CD4-positive, alpha-beta T cell treated with Interleukin-17A for 1 hour (primary cell): ENCODE measurements at regions not wholly inside any gene's neighbourhood (a gene's known extent, or its start where the extent isn't known, plus 50 kb on each side); places are given as distances from the start of the nearest gene placed in this dataset.
A peak's percentile ranks its signal among the peaks of the same experiment; 100 is the strongest.

ENCODE experiments used
- DNase-seq: peaks from one replicate; pipeline ENCODE4 v3.0.0-alpha.2; 2020

DNA sequence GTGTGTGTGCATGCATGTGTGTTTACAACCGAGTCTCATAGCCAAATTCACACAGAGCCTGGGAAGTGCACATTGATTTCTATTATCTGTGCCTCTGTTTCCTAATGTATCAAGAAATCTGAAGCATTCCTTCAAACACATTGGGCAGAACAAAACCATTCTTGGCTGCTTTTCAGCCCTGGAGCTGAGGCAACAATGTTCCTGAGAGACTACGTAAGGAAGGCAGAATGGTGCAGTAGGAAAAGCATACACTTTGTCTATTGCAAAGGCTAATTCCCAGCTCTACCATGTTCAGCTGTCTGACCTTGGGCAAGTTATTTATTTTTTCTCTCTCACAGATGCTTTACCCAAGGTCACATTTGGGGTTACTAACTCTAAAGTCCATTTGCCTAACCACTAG lies 575.5 kb downstream of the SOX6 start:
- DNase-seq, result no peak

DNA sequence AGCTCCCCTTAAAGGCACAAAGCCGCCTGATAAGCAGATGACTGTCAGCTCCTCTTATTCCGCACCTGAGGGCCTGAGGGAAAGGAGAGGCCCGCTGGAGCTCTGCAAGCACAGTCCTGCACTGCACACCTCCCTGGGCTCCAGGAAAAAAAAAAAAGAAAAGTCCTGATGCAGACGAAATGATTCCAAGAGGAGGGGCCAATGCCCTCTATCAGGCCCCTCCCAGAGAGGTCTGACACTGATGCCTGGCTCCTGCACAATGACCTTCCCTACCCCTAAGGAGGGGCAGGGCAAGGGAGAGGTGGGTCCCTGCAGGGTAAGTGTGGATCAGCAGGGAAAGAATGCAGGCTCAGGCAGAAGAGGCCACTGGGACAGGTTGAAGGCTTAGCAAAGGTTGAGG lies 572.7 kb downstream of the SOX6 start:
- DNase-seq, result no peak

DNA sequence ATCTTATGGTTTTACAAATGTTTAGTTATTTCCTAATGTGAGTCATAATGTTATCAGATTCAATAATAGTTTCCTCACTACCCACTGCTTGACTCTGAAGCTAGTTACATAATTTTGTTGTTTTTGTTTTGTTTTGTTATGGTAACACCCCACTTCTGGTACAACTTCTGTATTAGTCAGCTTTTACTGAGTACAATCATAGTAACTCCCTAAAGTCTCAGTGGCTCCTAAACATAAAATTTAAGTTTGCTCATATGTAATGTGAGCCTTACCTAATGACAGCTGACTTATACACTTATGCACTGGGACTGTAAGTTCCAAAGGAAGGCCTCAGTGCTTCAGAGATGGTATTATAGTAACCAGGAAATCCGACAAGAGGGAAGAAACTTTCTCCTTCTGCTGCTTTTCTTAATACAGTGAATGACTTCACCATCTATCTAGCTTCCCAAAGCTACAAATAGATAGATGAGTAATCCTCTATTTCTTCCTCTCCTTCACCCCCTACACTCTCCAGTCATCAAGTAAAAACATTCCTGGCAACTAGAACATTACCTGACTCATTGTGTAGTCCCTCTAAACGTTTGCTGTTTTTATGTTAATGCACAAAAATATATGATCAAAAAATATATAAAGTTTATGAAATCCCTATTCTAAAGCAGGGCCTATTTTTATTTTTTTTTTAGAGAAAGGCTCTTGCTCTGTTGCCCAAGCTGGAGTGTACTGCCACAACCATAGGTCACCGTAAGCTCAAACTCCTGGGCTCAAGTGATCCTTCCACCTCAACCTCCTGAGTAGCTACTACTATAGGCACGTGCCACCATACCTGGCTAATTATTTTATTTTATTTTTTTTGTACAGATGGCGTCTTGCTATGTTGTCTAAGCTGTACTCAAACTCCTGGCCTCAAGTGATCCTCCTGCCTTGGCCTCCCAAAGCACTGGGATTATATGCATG lies 563.0 kb downstream of the SOX6 start:
- DNase-seq, result no peak

DNA sequence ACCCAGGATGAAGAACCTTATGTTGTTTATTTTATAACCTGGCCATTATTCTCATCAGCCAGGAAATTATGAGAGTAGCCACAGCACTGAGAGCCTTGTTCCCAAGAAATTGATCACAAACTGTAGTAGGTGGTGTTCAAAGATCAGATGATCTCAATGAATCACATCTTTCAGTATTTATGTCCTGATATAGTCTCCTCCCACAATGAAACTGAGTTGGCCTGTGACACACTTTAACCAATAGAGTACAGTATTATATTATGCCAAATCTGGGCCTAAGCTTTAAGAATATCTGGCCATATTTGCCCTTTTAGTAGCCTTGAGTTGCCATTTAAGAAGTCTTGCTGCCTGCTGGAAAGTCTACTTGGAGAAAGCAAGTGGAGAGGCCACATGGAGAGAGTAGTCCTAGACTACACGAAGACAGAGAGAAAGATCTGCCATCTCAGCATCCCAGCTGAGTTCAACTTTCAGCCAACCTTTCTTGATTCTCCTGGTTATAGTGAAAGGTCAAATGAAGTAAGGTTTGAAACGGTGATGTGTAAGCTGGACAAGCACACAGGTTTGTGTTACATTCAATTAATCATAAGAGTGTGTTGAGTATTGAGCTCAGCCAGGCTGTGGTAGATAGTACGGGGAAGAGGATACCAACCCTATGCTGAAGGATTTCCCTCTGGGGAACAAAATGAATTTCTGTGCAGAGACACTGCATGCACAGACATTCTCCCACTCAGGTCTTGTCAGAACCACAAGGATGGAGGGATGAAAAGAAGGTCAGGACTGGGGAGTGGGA lies 561.8 kb downstream of the SOX6 start:
- DNase-seq, result no peak

DNA sequence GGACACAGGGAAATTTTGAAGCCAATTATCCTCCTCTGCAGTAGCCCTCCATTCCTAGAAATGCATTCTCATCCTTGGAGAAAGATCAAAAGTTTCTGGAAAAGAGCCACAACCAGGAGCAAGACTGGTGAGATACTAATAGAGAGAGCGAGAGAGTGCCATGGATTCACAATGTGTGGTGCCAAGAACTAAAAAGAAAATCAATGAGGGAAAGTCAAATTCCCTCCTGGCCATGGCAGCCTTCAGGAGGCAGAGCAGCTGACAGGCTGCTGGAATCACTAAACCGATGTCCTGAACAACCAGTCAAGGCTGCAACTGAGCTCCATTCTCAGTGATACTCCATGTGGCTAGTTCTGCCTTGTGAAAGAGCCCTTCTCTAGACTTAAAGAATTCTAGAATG lies 561.0 kb downstream of the SOX6 start:
- no peak for DNase-seq

DNA sequence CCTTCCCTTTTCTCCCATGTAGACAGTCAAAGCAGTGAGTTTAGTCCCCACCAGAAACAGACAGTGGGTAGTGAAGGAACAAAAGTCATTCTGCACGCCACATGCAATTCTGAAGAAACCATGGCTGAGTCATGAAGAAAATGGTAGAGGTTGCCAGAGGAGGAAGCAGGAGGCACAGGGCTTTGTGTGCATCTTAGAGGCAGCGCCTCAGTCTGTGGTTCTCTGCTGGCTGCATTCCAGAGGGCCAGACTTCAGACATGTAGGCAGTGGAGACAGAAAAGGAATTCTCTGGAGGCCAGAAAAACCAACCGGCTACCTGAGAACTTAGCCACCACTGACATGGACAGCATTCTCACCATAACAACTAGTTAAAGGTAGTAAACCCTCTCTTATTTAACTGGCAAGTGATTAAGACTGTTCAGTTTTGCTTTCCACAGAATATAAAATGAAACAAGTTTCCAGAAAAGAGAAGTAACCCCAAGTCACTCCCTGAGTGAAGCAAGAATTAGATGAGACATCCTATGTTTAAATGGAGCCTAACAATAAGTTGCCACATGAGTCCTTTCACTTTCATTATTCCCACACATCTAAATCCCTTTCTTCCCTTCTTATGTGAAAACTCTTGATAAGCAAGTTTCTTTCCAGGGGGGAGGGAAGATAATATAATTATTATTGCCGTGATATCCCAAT lies 556.1 kb downstream of the SOX6 start:
- peak; percentile 4 for DNase-seq

DNA sequence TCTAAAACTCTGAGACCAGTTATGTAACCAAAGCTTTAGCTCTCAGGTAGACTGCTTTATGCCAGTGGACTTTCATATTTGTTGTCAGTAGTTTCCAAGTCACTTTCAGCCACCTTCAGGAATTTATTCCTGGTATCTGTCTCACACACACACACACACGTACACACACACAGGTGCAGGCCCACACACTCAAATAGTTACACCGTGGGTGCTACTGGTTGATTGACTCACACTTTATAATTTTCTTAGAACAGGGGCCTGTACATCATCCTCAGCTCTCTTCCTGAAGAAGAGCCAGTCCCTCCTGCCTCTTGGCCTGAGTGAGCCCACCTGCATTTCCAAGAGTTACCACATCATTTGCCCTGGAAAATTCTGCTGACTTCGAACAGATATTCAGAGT lies 555.2 kb downstream of the SOX6 start:
- DNase-seq, result no peak

DNA sequence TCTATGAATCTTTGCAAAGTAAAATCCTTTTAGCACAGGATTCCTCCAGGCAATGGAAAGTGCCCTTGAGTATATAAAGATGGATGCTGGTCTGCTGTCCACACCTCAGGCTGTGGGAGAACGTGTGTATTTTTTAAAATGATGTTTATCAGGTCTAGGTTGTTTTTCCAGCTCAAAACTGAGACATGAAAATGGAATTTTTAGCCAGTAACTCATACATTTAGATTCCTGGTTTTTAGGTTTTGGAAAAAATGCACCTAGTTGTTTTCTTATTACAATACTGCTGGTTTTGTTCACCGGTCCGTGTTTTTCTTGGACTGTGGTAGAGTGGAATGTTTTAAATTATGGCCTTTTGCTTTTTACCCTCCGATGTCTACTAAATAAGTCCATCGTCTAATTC lies 554.7 kb downstream of the SOX6 start:
- no peak for DNase-seq

DNA sequence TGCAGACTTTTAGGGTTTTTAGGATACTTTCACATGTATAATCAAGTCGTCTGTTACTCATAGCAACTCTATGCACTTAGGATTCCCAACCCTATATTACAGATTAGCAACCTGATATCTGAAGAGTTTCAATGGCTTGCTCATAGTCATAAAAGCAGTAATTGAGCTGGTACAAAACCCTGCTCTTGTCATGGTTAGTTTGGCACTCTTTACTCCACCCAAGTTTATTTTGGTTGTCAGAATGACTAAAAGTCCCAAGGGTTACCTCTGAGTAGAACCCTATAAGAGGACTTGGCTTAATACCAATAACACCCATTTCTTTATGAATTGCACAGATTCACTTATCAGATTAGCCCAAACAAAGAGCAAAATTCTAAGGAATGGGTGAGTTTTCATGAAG lies 550.6 kb downstream of the SOX6 start:
- DNase-seq, result no peak

DNA sequence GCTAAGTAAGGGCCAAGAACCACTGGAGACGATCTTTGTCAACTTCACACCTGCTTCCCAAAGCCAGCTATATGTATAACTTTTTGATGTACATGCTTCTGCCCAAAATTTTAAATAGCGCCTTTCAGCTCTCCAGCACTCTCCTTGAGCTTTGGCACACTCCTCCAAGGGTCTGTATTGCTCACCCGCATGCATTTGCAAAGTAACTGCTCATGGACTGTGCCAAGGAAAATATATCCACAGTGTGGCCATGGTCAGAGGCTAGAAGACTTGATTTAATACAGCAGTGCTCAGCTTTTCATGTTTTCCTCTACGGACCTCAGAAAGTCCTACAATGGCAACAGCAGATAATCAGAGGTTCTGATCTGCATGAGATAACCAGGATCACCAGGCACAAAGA lies 550.1 kb downstream of the SOX6 start:
- DNase-seq, result no peak

DNA sequence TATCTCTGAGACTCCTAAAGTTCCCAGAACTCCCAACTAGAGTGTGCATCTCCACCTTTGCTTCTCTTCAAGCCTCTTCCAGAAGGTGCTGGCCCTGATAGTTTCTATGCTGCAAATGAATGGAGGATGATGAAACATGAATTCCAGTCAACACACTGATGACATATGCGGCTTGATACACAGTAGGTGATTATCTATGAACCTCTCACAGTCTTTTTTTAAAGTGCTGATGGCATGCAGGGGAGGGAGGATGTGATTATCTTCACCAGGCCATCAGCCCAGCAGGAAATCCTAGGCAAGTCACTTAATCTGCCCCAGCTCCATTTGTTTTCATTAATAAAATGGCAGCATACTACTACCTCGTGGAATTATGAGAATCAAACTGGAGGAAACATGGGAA lies 548.5 kb downstream of the SOX6 start:
- no peak for DNase-seq

DNA sequence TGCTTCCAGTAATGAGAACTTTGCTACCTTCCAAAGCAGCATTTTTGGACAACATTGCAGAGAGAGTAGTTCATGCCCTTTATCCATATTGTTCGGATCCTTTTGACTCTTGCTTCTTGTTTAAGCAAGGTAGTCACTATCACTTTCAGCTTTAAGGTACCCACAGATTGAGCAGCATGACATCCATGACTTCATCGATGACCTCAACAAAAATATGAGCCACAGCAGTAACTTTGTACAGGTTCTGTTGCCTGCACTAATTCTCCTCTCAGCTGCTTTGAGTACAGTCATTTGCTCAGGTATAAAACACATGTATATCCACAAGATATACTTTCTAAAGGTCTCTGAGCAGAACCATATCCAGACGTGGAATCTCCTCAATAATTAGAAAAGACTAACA lies 546.3 kb downstream of the SOX6 start:
- no peak for DNase-seq

DNA sequence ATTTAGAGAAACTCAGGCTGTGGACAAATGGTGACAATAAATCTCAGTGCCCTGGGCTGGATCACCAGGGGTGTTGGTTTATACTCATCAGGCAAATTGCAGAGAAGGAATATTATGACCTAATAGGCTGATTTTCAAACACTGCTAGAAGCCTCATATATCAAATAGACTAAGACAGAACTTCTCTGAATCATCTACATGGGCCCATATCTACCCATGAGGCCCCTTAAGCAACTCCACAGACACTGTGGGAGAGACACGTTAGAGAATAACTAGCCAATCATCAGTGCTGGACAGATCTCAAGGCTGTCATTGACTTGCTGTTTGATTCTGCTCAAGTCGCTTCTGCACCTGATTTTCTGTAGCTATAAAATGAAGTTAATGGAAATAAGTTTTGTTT lies 545.8 kb downstream of the SOX6 start:
- DNase-seq, result no peak

DNA sequence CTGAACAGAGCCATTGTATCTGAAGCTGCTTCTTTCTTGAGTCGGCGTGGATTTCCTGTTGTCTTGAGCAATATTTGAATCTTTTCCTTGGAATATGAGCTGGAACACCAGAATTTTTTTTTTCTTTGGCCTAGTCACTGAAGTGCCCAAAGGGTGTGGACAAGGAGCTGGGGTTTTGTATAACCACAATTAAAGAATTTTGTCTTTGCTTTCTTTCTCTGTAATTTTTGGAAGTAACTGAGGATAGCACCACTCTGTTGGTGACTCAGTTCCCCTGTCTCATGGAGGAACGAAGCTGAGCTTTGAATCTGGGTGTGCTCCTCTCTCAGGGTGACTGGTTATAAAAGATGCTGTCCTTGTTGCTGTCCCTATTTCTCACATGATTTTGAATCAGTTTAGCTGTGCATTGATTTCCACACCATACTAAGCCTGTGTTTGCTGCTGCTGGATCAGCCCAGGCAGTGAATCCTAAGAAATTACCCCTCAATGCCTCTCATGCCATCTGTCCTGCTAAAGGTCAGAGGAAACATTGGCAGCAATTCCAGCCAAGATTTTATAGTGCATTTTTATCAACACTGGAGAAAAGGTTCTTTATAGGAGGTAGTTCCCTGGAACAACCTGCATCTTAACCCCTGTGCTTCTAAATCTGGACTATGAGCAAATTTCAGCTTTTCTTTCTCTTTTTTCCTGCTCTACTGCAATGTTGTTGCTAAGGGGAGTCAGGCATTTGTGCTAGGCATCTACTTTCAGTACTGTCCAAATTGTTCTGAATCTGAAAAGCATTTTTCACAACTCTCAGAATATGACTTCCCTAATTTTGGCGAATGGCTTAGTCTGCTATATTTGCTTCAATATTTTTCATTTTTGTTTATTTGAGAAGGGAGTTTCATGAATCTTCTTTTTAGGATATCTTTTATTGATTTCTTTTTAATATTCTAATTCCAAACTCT lies 540.8 kb downstream of the SOX6 start:
- no peak for DNase-seq

DNA sequence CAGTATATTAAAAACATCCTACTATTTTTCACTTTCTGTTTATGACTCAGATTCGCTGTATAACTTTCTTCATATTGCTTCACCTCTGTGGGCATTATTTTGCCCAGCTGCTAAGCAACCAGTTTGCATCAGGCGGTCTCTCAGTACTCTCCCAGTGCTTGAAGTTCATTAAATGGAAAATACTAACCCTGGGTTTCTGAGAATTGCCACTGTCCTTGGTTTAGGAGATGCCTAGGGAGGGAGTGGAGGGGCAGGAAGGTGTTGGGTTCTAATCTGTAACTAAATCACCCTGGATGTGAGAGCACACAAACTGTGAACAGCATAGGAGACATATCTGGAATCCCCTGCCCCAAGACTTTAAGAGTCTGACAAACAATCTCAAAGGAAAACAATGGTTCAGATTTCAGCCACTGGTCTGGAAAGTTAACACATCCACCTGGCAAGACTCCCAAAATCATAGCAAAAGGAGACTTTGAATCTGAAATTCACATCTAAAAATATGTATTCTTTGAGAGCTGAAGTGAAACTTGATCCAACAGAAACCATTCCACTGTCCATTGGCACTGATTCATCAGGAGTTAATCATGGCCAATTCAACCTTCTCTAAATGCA lies 540.0 kb downstream of the SOX6 start:
- peak; percentile 11 for DNase-seq

DNA sequence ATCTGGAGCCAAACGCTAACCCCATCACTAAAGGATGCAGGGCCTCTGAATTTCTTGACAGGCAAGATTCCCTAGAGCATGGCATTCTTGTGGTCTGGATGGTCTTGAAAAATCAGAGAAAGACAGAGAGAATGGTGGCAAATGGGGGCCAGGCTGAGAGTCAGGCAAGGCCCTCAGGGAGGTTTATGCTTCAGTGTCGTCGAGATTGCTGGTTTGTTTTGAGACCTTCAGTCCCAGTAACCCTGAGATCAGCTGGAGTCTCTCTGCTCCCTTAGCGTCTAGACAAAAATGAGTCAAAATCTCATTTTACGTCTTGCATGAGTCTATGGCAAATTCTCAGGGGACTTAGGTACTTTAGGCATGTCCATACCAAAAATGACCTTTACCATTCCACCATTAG lies 539.3 kb downstream of the SOX6 start:
- no peak for DNase-seq

DNA sequence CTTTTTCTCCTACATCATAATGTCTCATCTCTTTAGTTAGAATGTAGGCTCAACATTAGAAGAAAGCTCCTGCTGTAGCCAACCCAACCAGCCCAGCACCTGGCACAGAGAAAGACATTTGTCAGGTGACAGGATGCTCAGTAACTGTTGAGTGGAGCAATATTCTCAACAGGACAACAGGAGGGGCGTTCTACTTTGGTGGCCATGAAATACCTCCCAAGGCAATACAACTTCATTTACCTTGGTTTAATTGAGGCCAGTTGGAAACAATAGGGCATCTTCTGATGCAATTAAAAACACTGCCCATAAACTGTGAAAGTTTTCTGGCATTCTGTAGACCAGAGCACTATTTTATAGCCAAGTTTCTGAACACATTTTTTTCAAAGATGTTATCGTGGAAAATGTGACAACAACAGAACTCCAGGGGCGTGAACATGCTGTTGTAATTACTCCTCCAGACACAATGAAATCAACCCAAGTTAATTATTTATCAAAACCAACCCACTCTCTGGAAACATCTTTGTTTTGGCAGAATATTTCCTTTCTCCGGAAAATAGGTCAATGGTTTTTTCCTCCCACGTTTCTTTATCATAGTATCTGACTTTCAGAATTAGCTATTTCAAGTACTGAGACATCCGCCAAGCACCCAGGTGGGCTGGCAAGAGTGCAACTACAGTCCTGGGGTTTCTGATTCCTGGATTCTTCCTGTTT lies 538.1 kb downstream of the SOX6 start:
- no peak for DNase-seq

DNA sequence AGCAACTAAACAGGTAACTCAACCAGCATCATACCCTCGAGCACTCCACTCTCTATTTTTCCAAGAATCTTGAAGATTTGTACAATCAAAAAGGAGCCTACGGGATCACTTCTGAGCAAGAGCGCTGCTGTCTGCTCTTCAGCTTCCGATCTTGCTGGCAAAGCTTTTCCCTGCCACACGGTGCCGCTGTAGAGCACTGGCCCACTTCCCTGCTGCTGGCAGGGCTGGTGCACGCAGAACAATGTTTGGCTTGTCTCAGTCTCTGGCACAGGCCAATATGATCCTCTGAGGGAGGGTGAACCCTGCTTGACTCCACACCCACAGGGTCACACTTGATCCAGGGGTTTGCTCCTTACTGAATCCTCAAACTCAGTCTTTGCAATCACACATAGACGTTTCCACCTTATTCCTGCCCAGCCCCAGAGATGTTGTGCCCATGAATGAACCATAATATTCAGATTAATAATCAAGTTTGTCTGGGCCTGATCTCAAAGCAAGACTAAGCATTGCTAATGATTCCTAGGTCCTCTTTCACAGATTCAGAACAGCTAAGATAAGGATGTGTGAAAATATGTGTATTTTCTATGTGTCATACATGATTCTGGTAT lies 536.6 kb downstream of the SOX6 start:
- DNase-seq, result peak; percentile 7

DNA sequence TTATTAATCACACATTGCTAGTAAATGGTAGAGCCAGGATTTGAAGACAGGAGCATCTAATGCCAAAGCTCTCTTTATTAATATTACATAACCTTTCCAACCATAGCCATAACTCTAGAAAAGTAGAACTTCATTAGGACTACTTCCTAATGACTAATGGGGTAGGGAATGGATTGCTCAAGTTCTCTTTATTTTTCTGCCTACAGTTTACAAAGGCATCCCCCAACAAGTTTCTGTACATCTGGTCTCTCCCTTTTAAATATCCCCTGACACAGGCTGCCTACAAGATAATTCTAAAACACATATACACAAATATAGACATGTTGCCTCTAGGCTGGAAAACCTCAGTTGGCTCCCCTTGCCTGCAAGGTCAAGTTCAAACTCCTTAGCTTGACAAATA lies 534.9 kb downstream of the SOX6 start:
- no peak for DNase-seq

DNA sequence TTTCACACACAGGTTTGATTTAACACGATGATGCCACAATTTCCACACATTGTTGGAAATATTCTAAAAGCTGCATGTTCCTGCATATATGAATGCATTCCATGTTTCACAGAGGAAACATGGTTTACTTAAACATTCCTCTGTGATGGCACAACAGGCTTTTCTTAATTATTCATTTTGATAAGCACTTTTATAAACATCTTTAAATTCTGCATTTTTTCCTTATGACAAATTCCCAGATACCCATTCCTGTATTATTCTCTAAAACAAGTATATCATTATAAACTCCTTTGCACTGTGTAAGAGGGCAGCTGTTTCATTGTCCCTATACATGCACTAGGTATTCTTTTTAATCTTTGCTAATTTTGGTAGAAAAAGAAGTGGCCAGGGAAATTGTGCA lies 532.3 kb downstream of the SOX6 start:
- no peak for DNase-seq
